HepG2 (cell line): ENCODE measurements at regions not wholly inside any gene's neighbourhood (a gene's known extent, or its start where the extent isn't known, plus 50 kb on each side); places are given as distances from the start of the nearest gene placed in this dataset.

Experiments
- ATAC-seq: fragments of 200-7000 bp; cut with Tn5 transposase; 3 replicates; pipeline ENCODE4 v1.9.1; 2020; ENCODE audit warnings: mild to moderate bottlenecking, moderate library complexity
- BruUV-seq: library from RNA; stranded (reverse); fragments of 400-500 nt; replicated peaks from 2 replicates; lab custom pipeline; 2021; lab: Mats Ljungman, UMichigan
- CTCF ChIA-PET: fragments of 300-600 bp; formaldehyde crosslinking; extraction: SDS; loops from one replicate; lab custom pipeline; 2021; ENCODE audit warnings: low total read pairs, inconsistent platforms, low intra/inter-chr PET ratio; lab: Yijun Ruan, JAX
- POLR2A ChIA-PET: fragments of 350-600 bp; sonication (Branson Sonifier 250); formaldehyde crosslinking; loops from one replicate; lab custom pipeline; 2020; ENCODE audit warnings: antibody characterized with exemption, inconsistent platforms; lab: Yijun Ruan, JAX
- DNase-seq: peaks from one replicate; pipeline ENCODE4 v3.0.0-alpha.2; 2015; ENCODE audit warnings: low spot score
- FAIRE-seq: peaks from 3 replicates; lab custom pipeline; 2011; peaks lifted over from hg19 to GRCh38; lab: Jason Lieb, UNC
- H2AFZ ChIP-seq: one replicate; pipeline ENCODE4 v1.6.1; 2011; ENCODE audit warnings: low read length, inconsistent platforms
- H3K27ac ChIP-seq: fragments of 300-600 bp; 3 replicates; pipeline ENCODE4 v1.8.0; 2011; ENCODE audit warnings: mixed run types, mild to moderate bottlenecking, mixed read lengths, low read length, inconsistent platforms; ENCODE audit not compliant: insufficient read depth; ENCODE audit errors: extremely low read length
- H3K27me3 ChIP-seq, 2 experiments: fragments of 200-600 bp in 1 of 2; 2 replicates in 1 of 2; 3 replicates in 1 of 2; pipeline versions ENCODE4 v1.6.0 to v1.8.0; 2011; ENCODE audit warnings: low read length in 2 of 2, mild to moderate bottlenecking in 2 of 2, moderate library complexity in 2 of 2, inconsistent platforms in 1 of 2; ENCODE audit not compliant: insufficient read depth in 2 of 2, control insufficient read depth in 1 of 2
- H3K36me3 ChIP-seq, 2 experiments: fragments of 200-600 bp in 1 of 2; replicated peaks in 1 of 2; 2 replicates in 1 of 2; 3 replicates in 1 of 2; pipeline versions ENCODE4 v1.5.1 to v1.8.0; 2011; ENCODE audit warnings: low read length in 2 of 2, inconsistent platforms in 1 of 2; ENCODE audit not compliant: insufficient read depth in 2 of 2, control insufficient read depth in 1 of 2
- H3K4me1 ChIP-seq: 2 replicates; pipeline ENCODE4 v1.5.1; 2012; ENCODE audit warnings: low read length, inconsistent platforms; ENCODE audit not compliant: insufficient read depth
- H3K4me2 ChIP-seq: 2 replicates; pipeline ENCODE4 v1.6.0; 2011; ENCODE audit warnings: low read depth, low read length, inconsistent platforms
- H3K4me3 ChIP-seq, 3 experiments: fragments of 200-600 bp in 1 of 3; sonication (generic), shearing (Covaris generic) in 1 of 3; replicated peaks in 1 of 3; 2 replicates each; pipeline ENCODE4 v1.5.1; 2011 to 2016; ENCODE audit warnings: low read length in 3 of 3, inconsistent platforms in 2 of 3, low read depth in 2 of 3, mild to moderate bottlenecking in 2 of 3, control low read depth in 1 of 3, mixed read lengths in 1 of 3; ENCODE audit not compliant: insufficient read depth in 1 of 3
- H3K79me2 ChIP-seq: one replicate; pipeline ENCODE4 v1.6.1; 2011; ENCODE audit warnings: low read length, inconsistent platforms; ENCODE audit not compliant: insufficient read depth
- H3K9ac ChIP-seq: 2 replicates; pipeline ENCODE4 v1.6.0; 2011; ENCODE audit warnings: mild to moderate bottlenecking, low read depth, low read length, inconsistent platforms; ENCODE audit not compliant: insufficient read depth
- H3K9me3 ChIP-seq: 2 replicates; pipeline ENCODE4 v1.5.1; 2012; ENCODE audit warnings: mild to moderate bottlenecking, low read length
- H4K20me1 ChIP-seq: 2 replicates; pipeline ENCODE4 v1.6.0; 2011; ENCODE audit warnings: inconsistent platforms, mild to moderate bottlenecking, low read length, moderate library complexity; ENCODE audit not compliant: insufficient read depth
- BRD4 ChIP-seq: sonication (generic); formaldehyde crosslinking; IDR thresholded peaks from 2 replicates; pipeline ENCODE4 v1.4.0; 2020; ENCODE audit warnings: missing genetic modification reagents
- CBX2 ChIP-seq, 2 experiments: fragments of 200-600 bp in 1 of 2; sonication (generic); formaldehyde crosslinking in 1 of 2; IDR thresholded peaks; 2 replicates each; pipeline versions ENCODE4 v1.7.0 to v1.8.1; 2018 to 2022; ENCODE audit warnings: low read depth in 2 of 2, low read length in 1 of 2, mild to moderate bottlenecking in 1 of 2, missing genetic modification reagents in 1 of 2
- CSRNP2 ChIP-seq: sonication (generic); formaldehyde crosslinking; conservative IDR thresholded peaks from 2 replicates; pipeline ENCODE4 v1.8.0; 2022; ENCODE audit warnings: low read depth, missing genetic modification reagents
- IRF9 ChIP-seq: sonication (generic); formaldehyde crosslinking; IDR thresholded peaks from 2 replicates; pipeline ENCODE4 v1.8.0; 2022; ENCODE audit warnings: missing genetic modification reagents, mild to moderate bottlenecking, borderline replicate concordance
- MYC ChIP-seq: sonication (generic); formaldehyde crosslinking; IDR thresholded peaks from 2 replicates; pipeline ENCODE4 v1.9.0; 2021; ENCODE audit warnings: missing genetic modification reagents, borderline replicate concordance
- PAF1 ChIP-seq: IDR thresholded peaks from 2 replicates; pipeline ENCODE4 v1.6.1; 2016; ENCODE audit warnings: missing genetic modification reagents, missing compliant biosample characterization
- PAXIP1 ChIP-seq: sonication (generic); formaldehyde crosslinking; conservative IDR thresholded peaks from 2 replicates; pipeline ENCODE4 v1.4.0; 2020; ENCODE audit warnings: mild to moderate bottlenecking, missing genetic modification reagents, moderate library complexity
- PHF8 ChIP-seq: sonication (generic); formaldehyde crosslinking; IDR thresholded peaks from 2 replicates; pipeline ENCODE4 v1.5.0; 2020; ENCODE audit warnings: missing genetic modification reagents
- UBTF ChIP-seq: sonication (generic); formaldehyde crosslinking; IDR thresholded peaks from 2 replicates; pipeline ENCODE4 v1.4.0; 2020; ENCODE audit warnings: mild to moderate bottlenecking, missing genetic modification reagents
- ZNF224 ChIP-seq: sonication (generic); formaldehyde crosslinking; IDR thresholded peaks from 2 replicates; pipeline ENCODE4 v1.5.0; 2020; ENCODE audit warnings: mild to moderate bottlenecking, missing genetic modification reagents
- ZNF326 ChIP-seq: sonication (generic); formaldehyde crosslinking; IDR thresholded peaks from 2 replicates; pipeline ENCODE4 v1.4.0; 2020; ENCODE audit warnings: missing genetic modification reagents, borderline replicate concordance
- WGBS: methylation state at CpG from one replicate; pipeline ENCODE4 v1.1.6; 2017; ENCODE audit warnings: low lambda C conversion rate; 5-methylcytosine and 5-hydroxymethylcytosine counted together
- in situ Hi-C: cut with HindIII; loops from 2 replicates; pipeline ENCODE4 v1.10.0; 2017; ENCODE audit warnings: low pct_unique_long_range_greater_than_20kb; ENCODE audit not compliant: extremely low pct_ligation_motif_present
- intact Hi-C: fragments of 100-400 bp; cut with micrococcal nuclease; formaldehyde crosslinking; loops from one replicate; pipeline ENCODE4 v1.10.0; 2022; ENCODE audit not compliant: unreplicated experiment

GRCh38 chr7:69301253-69301652 is 297.0 kb upstream of the AUTS2 start (continued):
- no peak for TF ChIP-seq PAXIP1 (CRISPR knock-in tag)
- TF ChIP-seq CBX2 (IDR thresholded peaks at IDR 0.05; ENCODE audit: low read depth, low read length), result no peak
- no peak for TF ChIP-seq CBX2 (CRISPR knock-in tag; IDR thresholded peaks at IDR 0.05; ENCODE audit: low read depth)

GRCh38 chr7:69309601-69310000 is 288.7 kb upstream of the AUTS2 start:
- no TSS peak for BruUV-seq
- Histone ChIP-seq H3K9ac (no peak overlapping the region), H3K79me2 (no peaks in the 10 kb centered on the region), H3K4me2 (no peak overlapping the region), H3K27ac (no peak overlapping the region), H3K27me3 (no peaks in the 10 kb centered on the region), H3K4me3 (no peak overlapping the region), H4K20me1 (no peaks in the 10 kb centered on the region), H2AFZ (no peak overlapping the region), H3K9me3 (peaks cover 7% of the 10 kb centered on the region), H3K4me1 (no peaks in the 10 kb centered on the region), H3K36me3 (no peaks in the 10 kb centered on the region)
- ChIA-PET CTCF (no interaction called here), POLR2A (no interaction called here)
- in situ Hi-C loops (no loop called here), intact Hi-C loops (no loop called here)
- no peak for DNase-seq
- no peak for FAIRE-seq
- WGBS, result 0% methylated on average over 1 of the region's 1 CpG
- ATAC-seq, result no peak
- TF ChIP-seq PHF8 (CRISPR knock-in tag) (no peak), IRF9 (CRISPR knock-in tag) (no peak), CSRNP2 (no peak), MYC (CRISPR knock-in tag) (no peak), ZNF326 (no peak), PAF1 (no peak), UBTF (CRISPR knock-in tag) (no peak), ZNF224 (CRISPR knock-in tag) (no peak), BRD4 (CRISPR knock-in tag) (no peak)
